ENCODE measurements at regions not wholly inside any gene's neighbourhood (a gene's known extent, or its start where the extent isn't known, plus 50 kb on each side); places are given as distances from the start of the nearest gene placed in this dataset.
"Not testable (repeated sequence)": the region's sequence is repeated elsewhere in the genome, so short reads cannot be mapped to it uniquely, and the experiment has no call there.

DNA sequence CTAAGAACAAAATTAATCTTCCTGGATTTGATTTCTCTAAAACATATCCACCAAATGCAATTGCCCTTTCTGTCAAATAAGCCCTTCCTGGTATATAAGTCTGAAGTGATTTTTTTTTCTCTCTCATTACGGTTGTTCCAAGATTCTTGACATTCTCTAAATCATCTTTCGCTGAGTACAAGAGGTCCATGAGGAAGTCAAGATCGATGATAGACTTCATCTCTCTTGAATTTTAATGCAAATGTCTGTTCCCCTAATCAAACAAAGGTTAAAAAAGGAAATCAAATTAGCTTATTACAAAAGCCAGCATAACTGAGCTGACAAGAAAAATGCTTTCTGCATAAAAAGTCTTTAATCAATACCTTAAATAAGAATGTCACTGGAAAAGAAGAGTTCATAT lies 77.4 kb upstream of the ITGB1 start:
- Histone ChIP-seq H3K4me3 (no peak overlapping the region), H3K27ac (no peak overlapping the region), H3K9me3 (no peaks in the 10 kb centered on the region), H3K36me3 (no peaks in the 10 kb centered on the region), H3K27me3 (no peaks in the 10 kb centered on the region), H3K4me1 (peaks cover 6% of the 10 kb centered on the region)
- no peak for TF ChIP-seq EP300 (IDR thresholded peaks at IDR 0.05)
- TF ChIP-seq POLR2AphosphoS5 (IDR thresholded peaks at IDR 0.05): no peak
- no peak for TF ChIP-seq POLR2A (IDR thresholded peaks at IDR 0.05)
- TF ChIP-seq, protein P1, sequence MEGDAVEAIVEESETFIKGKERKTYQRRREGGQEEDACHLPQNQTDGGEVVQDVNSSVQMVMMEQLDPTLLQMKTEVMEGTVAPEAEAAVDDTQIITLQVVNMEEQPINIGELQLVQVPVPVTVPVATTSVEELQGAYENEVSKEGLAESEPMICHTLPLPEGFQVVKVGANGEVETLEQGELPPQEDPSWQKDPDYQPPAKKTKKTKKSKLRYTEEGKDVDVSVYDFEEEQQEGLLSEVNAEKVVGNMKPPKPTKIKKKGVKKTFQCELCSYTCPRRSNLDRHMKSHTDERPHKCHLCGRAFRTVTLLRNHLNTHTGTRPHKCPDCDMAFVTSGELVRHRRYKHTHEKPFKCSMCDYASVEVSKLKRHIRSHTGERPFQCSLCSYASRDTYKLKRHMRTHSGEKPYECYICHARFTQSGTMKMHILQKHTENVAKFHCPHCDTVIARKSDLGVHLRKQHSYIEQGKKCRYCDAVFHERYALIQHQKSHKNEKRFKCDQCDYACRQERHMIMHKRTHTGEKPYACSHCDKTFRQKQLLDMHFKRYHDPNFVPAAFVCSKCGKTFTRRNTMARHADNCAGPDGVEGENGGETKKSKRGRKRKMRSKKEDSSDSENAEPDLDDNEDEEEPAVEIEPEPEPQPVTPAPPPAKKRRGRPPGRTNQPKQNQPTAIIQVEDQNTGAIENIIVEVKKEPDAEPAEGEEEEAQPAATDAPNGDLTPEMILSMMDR (IDR thresholded peaks at IDR 0.05): no peak
- 91% methylated on average over 3 of the region's 3 CpGs for WGBS
- DNase-seq (ENCODE audit: low spot score in 2 of 2): no peak

DNA sequence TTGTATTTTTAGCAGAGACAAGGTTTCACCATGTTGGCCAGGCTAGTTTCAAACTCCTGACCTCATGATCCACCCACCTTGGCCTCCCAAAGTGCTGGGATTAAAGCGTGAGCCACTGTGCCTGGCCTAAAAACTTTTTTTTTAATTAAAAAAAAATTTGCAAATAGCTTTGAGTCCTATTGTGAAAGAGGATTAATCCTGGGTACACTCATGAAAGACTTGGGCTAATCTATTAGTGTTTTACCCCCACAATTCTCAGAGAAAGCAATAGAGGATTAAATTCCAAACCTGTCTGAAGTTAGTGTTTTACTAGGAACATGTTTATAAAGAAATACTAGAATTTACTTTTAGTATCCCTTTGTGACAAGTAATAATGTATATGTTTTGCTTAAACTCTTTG lies 76.9 kb upstream of the ITGB1 start:
- Histone ChIP-seq H3K27me3 (no peaks in the 10 kb centered on the region), H3K9me3 (no peaks in the 10 kb centered on the region), H3K4me1 (peaks cover 9% of the 10 kb centered on the region), H3K4me3 (no peak overlapping the region), H3K36me3 (no peaks in the 10 kb centered on the region), H3K27ac (no peak overlapping the region)
- no peak for DNase-seq (ENCODE audit: low spot score in 2 of 2)
- 84% methylated on average over 1 of the region's 1 CpG for WGBS
- no peak for TF ChIP-seq POLR2A (IDR thresholded peaks at IDR 0.05)
- TF ChIP-seq EP300 (IDR thresholded peaks at IDR 0.05): no peak
- TF ChIP-seq, protein P1 (IDR thresholded peaks at IDR 0.05): no peak
- no peak for TF ChIP-seq POLR2AphosphoS5 (IDR thresholded peaks at IDR 0.05)

DNA sequence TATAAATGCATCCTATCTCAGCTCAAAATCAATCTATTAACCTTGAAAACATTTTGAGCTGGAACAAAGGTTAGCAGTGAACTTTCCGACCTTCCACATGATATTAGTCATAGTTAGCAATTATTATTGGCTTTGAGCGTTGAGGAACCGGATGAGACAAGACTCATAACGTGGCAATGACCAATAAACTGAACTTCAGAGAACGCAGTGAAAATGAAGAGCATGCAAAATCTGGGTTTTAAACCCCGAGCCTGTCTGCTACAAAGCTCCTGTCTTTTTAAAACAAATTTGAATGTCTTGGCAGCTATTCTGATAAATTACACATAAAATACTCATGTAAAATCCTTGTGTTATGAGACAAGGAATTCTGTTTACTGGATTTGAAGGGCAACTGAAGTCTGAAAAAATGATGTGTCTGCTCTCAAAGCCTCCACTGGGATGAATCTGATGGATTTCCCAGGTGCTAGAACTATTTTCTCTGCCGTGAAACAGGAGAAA lies 74.7 kb upstream of the ITGB1 start:
- no peaks in the 10 kb centered on the region for H3K9me3 ChIP-seq
- no peak overlapping the region for H3K27ac ChIP-seq
- H3K4me3 ChIP-seq: no peak overlapping the region
- WGBS: 25% methylated on average over 7 of the region's 7 CpGs
- TF ChIP-seq EP300 (IDR thresholded peaks at IDR 0.05): no peak
- no peak for TF ChIP-seq POLR2A (IDR thresholded peaks at IDR 0.05)
- TF ChIP-seq POLR2AphosphoS5 (IDR thresholded peaks at IDR 0.05): no peak
- TF ChIP-seq, protein P1 (IDR thresholded peaks at IDR 0.05): no peak
- H3K27me3 ChIP-seq: no peaks in the 10 kb centered on the region
- H3K4me1 ChIP-seq: peaks cover 11% of the 10 kb centered on the region
- H3K36me3 ChIP-seq: no peaks in the 10 kb centered on the region
- no peak for DNase-seq (ENCODE audit: low spot score in 2 of 2)

DNA sequence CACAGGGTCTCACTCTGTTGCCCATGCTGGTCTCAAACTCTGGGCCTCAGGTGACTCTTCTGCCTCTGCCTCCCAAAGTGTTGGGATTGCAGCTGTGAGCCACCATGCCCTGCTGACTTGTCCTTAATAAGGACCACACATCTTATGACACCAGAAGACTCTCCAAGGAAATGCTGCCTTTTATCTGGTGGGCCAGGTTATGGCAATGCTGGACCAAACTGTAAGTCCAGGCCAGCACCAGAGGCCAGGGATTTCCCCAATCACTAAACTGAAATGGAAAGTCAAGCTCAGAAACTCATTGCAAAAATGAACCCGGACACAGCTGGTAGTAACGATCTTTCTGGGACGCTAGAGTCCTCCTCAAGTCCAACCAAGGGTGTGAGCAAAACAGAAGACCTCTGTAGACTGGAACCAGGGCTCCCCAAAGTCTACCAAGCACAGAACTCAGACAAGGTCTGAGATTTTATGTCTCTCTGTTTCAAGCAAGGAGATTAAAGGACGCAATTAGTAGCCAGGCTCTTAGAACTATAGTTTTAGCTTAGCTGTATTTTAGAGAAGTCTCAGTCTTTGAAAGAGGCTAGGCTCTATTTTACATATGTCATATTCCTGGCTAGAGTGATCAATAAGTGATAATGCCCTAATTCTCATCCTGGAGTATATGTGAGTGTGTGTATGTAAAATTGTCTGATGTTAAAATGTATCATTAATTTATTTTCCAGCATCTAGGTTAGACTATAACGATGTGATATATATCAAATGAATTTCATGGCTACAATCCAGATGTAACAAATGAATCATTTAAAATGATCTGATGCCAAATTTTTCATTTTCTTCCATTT lies 74.0 kb upstream of the ITGB1 start:
- TF ChIP-seq EP300 (IDR thresholded peaks at IDR 0.05) (no peak), POLR2A (IDR thresholded peaks at IDR 0.05) (no peak), POLR2AphosphoS5 (IDR thresholded peaks at IDR 0.05) (no peak)
- TF ChIP-seq, protein P1 (IDR thresholded peaks at IDR 0.05): no peak
- H3K27ac ChIP-seq: no peak overlapping the region
- DNase-seq (ENCODE audit: low spot score in 2 of 2): no peak
- 63% methylated on average over 5 of the region's 5 CpGs for WGBS
- H3K36me3 ChIP-seq: no peaks in the 10 kb centered on the region
- H3K9me3 ChIP-seq: no peaks in the 10 kb centered on the region
- H3K27me3 ChIP-seq: no peaks in the 10 kb centered on the region
- no peak overlapping the region for H3K4me3 ChIP-seq
- peaks cover 11% of the 10 kb centered on the region for H3K4me1 ChIP-seq

DNA sequence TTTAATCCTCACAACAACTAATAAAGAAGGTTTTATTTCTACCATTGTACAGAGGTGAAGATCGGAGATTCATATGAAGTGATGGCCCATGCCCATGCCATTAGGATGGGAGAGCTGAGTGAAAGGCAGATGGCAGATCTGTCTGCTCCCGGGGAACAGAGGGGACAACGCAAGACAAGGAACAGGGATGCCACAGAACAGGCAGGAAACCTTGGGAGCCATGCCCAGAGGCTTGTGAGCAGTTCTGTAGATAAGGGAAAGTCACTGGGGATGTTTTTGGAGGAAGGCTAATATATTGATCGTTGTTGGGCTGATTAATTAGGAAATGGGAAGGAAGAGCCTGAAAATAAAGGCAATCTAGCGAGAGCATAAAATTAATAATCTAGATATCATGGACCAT lies 73.1 kb upstream of the ITGB1 start:
- no peaks in the 10 kb centered on the region for H3K27me3 ChIP-seq
- TF ChIP-seq, protein P1 (IDR thresholded peaks at IDR 0.05): no peak
- TF ChIP-seq POLR2A (IDR thresholded peaks at IDR 0.05) (no peak), POLR2AphosphoS5 (IDR thresholded peaks at IDR 0.05) (no peak), EP300 (IDR thresholded peaks at IDR 0.05) (no peak)
- H3K4me1 ChIP-seq: peaks cover 11% of the 10 kb centered on the region
- no peak for DNase-seq (ENCODE audit: low spot score in 2 of 2)
- no peak overlapping the region for H3K4me3 ChIP-seq
- no peaks in the 10 kb centered on the region for H3K36me3 ChIP-seq
- WGBS: 90% methylated on average over 5 of the region's 5 CpGs
- H3K27ac ChIP-seq: no peak overlapping the region
- H3K9me3 ChIP-seq: no peaks in the 10 kb centered on the region

DNA sequence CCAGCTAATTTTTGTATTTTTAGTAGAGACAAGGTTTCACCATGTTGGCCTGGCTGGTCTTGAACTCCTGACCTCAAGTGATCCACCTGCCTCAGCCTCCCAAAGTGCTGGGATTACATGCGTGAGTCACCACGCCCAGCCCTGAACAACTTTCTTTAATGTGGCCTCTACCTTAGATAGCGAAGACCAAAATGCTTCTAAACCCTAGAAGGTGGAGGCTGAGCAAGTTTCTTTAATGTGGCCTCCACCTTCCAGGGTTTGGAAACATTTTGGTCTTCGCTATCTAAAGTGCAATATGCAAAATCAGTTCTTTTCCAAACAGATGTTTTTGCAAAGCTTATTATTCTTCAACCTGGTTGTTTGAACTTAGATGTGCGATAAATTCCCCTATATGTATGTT lies 70.5 kb upstream of the ITGB1 start:
- not testable (repeated sequence) for H3K27me3 ChIP-seq; DNase-seq (ENCODE audit: low spot score in 2 of 2); H3K27ac ChIP-seq; H3K4me3 ChIP-seq; H3K9me3 ChIP-seq; H3K36me3 ChIP-seq
- peaks cover 11% of the 10 kb centered on the region for H3K4me1 ChIP-seq
- 94% methylated on average over 5 of the region's 5 CpGs for WGBS
